NOMO-1 treated with dmso at 0.1 percent for 144 hours (cell line): ENCODE measurements at regions not wholly inside any gene's neighbourhood (a gene's known extent, or its start where the extent isn't known, plus 50 kb on each side); places are given as distances from the start of the nearest gene placed in this dataset.
"Not testable (repeated sequence)": the region's sequence is repeated elsewhere in the genome, so short reads cannot be mapped to it uniquely, and the experiment has no call there.

ENCODE experiments used
- DNase-seq: peaks from one replicate; lab custom pipeline; 2025; ENCODE audit not compliant: unreplicated experiment; lab: John Stamatoyannopoulos, UW

DNA sequence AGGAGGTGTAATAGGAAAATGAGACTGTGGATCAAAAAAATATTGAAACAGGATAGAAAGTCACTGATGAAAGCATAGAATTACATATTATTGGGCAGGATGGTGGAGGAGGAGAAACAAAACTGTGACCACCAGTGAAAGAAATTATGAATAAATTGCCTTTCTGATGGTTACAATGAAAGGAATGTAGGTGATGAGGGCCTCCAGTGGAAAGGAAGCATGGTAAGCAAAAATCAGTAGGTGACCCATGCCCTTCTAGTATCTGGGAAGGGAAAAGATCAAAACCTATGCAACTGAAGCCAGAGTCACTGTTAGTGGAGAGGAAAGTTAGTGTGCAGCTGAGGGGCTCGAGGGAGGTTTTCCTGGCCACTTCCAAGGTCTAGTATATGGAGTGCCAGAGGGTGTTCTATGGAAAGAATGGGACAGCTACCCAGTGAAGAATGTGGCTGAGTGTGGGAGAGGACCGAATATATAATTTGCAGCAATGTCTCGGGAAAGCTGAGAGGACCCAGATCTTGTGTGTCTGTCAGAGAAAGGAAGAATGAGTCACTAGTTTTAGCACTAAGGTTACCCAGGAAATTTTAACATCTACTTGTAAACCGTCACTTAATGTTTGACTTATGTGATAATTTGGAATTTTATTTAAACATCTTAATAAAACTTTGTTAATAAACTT lies 146.2 kb downstream of the NFKBIZ start:
- DNase-seq, result no peak

DNA sequence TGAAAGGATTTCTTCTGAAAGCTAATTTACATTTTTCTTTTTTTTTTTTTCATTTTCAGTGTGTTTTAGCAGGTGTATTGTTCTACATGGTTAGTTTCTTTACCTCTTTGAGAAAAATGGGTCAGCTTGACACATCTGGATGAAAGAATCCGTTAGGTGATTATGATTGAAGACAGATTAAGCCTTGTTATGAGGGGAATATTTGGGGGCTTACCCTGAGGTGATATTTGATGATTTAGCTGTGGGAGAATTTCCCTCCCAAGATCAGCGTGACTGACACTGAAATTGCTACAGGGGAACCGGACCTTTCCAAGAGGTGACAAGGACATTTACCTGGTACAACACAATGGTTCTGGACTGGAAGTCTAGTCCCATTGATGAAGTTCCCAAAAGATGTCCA lies 147.5 kb downstream of the NFKBIZ start:
- no peak for DNase-seq

DNA sequence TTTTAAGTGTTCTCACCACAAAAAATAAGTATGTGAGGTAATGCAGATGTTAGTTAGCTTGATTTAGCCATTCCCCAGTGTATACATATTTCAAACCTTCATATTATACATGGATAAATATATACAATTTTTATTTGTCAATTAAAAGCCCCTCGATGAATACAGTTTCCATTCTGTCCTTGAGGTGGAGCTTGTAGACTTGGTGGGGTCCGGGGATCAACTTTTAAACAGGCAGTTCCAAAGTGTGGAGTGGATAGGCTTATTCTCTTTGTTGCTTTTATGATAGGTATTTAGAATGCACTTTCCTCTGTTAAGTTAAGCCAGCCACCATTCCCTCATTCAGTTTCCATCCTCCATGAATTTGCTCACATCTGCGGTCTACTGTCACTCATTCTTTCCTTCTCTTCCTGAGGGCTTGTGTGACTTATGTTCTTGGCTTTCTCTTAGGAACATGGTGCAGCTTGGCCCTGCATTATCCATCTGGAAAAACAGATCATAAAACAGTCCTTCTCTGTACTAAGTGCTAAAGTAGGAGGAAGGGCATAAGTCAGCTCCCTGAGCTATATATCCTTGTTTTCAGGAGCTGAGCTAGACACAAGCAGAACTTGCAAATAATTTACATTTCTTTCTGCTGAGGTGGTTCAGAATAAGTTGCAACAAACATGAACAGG lies 149.1 kb downstream of the NFKBIZ start:
- DNase-seq, result no peak

DNA sequence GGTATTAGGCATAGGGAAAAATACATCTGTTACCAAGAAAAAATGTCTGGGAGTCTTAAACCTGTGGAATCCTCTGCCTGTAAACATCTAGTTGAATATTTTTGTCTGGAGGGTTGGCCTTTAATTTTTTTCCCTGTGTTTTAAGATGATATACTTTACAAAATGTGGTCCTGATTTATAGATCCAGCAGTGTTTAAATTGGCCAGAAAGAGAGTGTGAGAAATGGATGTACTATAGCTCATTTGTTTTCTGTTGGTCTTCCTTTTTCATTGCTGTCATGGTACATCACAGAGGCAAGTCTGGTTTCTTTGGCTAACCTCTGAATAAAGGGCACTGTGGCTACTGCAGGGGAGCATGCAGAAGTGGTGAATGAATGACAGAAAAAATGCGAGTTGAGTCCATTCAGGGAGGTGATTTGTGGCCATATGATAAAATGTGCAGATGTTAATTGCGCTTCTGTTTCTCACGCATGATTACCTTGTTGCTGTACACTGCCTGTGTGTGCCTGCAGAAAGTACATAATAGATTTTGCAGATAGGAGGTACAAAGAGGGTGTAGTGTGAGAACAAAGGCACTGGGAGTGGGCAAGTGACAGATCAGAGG lies 150.0 kb downstream of the NFKBIZ start:
- DNase-seq, result no peak

DNA sequence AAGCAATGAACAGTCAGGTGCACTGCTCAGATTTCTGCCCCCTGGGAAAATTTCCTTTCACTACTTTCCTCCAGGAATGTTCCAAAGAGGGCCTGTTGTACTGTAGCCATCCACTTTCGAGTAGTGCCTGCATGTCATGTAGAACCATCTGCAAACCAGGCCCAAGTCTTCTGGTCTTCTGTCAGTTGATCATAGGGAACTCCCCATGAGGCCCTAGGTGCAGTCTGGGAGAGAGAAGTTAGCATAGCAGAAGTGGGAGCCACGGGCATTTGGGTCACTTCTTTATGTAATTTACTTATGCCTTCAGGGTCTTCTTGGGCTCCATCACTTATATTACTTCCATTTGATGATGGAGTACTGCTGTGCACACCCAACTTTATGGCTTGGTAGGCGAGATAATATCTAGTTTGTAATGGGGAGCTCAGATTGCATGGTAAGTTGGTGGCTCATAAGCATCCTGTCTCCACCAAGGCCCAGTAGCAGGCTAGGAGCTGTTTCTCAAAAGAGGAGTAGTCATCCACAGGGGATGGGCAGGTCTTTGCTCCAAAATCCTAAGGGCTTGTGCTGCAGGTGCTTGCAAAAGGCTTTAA lies 151.4 kb downstream of the NFKBIZ start:
- DNase-seq, result no peak

DNA sequence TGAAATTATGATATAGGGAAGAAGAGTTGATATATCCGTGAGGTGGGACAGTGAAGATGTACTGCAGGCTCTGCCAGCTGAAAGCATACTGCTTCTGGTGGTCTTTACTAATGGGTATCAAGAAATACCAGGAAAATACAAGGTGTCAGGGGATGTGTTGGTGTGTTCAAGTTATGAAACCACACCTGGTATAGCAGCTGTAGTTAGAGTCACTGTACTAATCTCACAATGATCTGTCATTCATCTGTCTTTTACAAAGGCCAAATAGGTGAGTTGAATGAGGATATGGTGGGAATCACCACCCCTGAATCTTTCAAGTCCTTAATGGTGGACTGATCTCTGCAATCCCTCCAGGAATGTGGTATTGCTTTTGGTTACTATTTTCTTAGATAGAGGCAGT lies 152.7 kb downstream of the NFKBIZ start:
- no peak for DNase-seq

DNA sequence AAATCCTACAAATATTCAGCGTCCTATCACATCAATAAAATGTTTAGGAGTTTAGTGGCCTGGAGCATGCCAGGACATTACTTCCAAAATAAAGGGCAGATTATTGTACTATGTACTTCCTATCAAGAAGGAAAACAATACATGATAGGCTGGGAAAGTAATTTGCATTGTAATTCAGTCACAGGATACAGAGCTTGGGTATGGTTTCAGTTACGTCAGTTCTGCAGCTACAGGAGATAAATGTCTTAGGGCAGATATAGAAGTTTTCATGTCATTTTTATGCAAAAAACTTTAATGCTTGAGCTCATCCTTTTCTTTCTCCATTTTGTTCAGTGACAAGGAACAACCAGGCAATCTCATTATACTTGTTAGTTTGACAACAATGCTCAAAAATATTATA lies 155.2 kb downstream of the NFKBIZ start:
- no peak for DNase-seq

DNA sequence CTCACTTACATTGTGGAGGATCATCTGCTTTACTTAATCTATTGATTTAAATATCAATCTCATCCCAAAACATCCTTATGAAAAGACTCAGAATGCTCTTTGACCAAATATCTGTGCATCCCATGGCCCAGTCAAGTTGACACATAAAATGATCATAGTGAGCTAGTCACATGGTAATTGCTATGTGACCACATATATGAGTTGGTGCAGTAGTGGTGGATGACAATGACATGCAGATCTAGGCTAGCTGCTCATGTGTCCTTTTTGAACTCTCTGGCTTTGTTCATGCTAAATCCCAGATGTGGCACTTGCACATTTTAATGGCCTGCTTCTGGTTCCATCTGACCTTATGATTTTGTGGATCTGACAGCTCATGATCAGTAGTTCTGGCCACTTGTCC lies 156.2 kb downstream of the NFKBIZ start:
- no peak for DNase-seq

DNA sequence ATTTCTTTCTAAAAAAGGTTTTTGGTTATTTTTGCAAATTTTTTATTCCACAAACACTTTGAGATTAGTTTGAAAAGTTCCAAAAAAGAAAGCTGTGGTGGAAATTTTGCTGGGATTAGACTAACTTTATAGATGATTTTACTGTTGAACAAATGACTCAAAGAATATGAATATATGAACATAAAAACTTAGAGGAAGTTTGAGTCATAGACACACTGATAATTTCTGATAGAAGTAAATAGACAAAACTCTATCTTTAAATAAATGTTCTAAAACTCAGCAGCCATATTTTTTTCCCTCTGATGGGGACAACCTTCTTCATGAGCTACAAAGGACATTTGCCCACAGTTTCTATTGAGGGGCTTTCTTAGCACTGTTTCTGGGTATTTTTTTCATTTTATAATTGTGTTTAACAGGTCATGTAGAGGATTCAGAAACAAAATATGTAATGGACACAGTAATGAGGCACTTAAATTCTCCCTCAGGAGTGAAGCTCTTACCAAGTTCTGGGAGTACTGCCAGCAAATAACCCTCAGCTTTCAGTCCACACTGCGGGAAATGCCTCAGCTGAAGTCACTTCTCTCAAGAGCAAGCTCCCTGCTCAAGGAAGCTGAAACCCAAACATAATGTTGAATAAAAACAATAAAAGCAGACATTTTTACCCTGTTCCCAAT lies 157.6 kb downstream of the NFKBIZ start:
- no peak for DNase-seq

DNA sequence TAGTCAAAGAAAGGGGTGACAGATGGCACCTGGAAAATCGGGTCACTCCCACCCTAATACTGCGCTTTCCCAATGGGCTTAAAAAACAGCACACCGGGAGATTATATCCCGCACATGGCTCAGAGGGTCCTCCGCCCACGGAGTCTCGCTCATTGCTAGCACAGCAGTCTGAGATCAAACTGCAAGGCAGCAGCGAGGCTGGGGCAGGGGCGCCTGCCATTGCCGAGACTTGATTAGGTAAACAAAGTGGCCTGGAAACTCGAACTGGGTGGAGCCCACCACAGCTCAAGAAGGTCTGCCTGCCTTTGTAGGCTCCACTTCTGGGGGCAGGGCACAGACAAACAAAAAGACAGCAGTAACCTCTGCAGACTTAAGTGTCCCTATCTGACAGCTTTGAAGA lies 159.1 kb downstream of the NFKBIZ start:
- DNase-seq, result not testable (repeated sequence)

DNA sequence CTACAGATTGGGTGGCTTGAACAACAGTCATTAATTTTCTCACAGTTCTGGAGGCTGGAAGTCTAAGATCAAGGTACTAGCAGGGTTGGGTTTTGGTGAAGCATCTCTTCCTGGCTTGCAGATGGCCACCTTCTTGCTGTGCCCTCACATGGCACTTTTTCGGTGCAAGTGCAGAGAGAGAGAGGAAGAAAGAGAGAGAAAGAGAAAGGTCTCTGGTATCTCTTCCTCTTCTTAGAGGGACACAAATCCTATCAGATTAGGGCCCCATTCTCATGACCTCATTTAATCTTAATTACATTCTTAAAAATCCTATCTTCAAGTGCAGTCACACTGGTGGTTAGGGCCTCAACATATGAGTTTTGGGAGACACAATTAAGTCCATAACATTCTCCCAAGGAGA lies 167.1 kb downstream of the NFKBIZ start:
- no peak for DNase-seq

DNA sequence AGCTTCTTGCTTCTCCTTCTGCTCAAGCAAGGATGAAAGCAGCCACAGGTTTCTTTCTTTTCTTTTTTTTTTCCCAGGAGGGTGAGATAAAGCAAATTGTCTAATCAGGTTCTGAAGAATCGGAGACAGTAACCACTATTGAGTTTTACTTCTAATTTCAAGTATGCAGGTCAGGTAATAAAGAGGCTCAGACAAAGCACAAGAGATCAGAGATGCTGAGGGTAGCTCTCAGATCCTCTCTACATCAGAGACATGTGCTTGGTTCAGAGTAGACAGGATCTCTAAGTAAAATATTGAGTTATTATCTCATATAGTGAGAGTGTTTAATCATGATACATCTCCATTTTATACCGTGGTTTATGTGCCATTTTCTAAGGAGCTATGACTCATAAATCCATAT lies 168.5 kb downstream of the NFKBIZ start:
- DNase-seq, result no peak

DNA sequence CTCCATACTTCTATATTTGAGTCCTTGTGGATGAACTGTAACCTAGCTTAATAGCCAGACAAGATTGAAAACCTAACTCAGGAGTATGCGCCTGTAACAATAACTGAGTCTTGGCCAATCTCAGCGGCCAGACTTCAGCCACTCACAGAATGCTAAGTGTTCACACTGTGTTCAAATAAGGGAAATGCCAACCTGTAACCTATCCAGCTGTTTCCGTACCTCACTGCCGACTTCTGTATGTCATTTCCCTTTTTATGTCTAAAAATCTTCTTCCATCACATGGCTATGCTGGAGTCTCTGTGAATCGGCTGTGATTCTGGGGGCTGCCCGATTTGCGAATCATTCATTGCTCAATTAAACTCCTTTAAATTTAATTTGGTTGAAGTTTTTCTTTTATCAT lies 169.2 kb downstream of the NFKBIZ start:
- peak; percentile 54 for DNase-seq

DNA sequence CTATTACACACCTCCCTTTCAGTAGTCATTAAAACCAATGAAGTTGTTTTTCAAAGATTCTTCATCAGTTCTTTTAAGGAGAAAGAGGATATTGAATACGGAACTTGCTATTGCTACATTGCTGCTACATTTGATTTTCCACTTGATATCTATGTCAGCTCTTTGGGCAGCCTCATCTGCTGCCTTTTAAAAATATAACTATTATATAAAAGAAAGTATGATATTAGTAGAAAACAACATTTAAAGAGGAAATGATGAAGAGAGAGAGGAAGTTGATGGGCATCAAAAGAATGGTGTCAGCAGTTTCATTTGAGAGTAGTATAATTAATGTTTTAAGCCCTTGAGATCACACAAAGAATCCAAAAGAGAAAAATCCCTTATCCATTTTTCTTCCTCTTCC lies 171.4 kb downstream of the NFKBIZ start:
- DNase-seq, result no peak

DNA sequence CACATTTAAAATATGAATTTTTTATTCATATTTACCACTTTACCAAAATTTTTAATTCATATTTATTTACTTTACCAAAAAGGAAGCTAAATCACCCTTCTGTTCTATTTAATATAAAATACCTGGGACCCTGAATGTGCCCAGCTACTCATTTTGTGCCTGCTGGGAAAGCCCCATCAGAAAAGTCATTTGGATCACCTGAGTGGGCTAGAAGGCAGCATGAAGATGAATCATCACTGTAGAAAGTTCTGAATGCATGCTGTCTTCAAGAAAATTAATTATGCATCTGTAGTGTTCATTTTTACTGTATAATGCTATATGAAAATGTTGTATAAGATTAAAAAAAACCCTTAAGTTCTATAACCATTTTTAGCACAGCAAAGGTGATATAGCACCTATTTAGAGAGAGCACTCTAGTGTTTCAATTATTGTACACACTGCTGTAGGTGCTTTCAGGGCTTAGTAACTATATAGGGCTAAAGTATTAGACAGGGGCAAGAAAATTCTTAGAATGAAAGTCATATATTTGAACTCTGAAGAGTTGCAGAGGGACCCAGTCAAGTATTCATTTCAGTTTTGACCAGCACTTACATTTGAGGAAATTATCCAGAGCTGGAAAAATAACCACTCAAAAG lies 175.1 kb downstream of the NFKBIZ start:
- no peak for DNase-seq

DNA sequence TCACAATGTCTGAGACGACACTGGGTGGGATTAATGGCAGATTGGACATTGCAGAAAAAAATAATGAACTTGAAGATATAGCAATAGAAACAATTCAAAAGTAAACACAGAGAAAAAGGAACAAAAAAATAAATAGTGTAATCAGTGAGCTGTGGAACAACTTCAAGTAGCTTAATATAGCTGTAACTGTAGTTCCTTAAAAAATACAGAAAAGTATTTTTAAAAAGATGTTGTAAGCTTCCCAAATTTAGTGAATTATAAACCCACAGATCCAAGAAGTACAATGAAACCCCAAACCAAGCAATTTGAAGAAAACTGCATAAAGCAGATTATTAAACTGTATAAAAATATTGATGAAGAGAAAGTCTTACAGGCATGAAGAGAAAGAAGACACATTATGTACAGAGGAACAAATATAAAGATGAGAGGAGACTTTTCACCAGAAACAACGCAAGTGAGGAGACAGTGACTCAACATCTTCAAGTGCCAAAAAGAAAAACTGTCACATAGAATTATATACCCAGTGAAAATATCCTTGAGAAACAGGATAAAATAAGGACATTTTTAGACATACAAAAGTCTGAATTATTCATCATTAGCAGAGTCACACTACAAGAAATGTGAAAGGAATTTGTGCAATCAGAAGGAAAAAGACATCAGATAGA lies 176.4 kb downstream of the NFKBIZ start:
- DNase-seq, result no peak

DNA sequence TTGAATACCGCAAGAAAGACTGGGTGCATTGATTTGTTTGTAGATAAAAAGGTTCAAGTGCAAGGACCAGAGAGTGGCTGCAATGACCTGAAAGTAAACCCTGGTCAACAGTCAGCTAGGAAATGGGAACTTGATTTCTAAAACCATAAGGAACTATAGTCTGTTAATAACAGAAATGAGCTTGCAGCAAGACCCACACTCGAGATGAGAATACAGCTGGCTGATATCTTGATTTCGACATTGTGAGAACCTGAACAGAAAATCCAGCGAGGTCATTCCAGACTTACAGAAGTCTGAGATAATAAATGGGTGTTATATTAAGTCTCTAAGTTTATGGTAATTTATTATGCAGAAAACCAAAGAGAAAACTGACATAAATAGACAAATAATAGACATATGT lies 177.3 kb downstream of the NFKBIZ start:
- peak; percentile 33 for DNase-seq

DNA sequence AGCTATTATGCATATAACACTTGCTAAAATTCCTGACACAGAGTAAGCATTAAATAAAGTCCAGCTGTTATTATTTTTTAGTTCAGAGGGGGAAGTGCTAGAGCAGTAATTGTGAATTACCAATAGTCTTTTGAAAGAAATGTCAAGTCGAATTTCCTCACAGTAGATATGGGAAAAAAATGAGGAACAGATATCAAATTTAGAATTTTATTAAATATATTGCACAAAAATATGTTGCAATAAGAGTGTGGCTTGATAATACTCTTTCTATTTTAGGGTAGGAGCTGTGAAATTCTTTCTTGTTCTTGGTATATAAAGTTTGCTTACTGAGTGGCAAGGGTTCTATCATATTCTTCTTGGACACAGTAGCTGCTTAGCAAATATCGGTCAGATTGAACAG lies 181.3 kb downstream of the NFKBIZ start:
- peak; percentile 35 for DNase-seq

DNA sequence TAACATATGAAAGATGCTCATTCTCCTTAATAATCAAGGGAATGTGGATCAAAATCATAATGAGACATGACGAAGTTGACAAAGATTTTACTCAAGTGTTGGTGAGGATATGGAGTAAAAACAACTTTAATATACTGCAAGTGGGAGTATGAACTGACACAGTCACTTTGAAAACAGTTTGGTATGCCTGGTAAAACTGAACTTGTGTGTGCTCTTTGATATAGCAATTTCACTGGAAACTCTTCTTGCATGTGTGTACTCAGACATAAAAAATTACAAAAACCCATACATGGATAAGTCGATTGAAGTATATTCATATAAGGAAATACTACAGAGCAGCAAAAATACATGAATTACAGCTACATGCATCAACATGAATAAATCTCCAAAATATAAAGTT lies 182.5 kb downstream of the NFKBIZ start:
- DNase-seq, result no peak

DNA sequence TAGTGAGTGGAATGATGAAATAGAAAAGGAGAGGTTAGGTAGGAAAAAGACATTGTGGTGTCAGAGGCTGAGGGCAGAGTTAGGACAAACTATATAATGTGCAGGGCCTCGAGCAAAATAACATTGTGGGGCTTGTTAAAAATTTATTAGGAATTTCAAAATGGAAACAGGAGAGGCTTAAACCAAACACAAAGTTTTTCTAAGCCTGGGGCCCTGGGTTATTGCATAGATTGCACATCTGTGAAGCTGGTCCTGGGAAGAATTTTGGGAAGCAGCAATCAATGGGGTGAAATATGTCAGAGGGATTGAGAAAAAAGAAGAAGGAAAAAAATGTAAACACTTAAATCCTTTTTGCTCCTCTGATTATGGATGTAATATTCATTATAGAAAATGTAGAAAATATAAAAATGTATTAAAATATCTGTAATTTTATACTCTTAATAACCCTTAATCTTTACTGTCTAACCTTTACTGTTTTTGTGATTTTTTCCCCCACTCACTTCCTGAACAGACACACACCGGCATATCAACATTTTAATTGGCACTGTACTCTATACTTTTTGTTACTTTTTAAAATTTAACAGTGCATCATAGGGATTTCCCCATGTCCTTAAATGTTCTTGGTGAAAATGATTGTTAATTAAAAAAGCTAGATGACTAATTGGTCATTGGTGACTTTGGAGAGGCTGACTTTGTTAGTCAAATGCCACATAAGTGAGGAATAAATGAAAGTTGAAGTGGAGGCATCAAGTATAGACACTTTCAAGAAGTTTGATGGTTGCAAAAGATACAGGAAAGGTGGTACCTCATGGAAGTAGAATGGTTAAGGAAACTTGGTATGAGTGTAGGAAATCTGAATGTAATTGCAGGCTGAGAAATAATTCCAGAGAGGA lies 183.4 kb downstream of the NFKBIZ start:
- DNase-seq, result no peak
